ENCODE measurements at regions not wholly inside any gene's neighbourhood (a gene's known extent, or its start where the extent isn't known, plus 50 kb on each side); places are given as distances from the start of the nearest gene placed in this dataset.

DNA sequence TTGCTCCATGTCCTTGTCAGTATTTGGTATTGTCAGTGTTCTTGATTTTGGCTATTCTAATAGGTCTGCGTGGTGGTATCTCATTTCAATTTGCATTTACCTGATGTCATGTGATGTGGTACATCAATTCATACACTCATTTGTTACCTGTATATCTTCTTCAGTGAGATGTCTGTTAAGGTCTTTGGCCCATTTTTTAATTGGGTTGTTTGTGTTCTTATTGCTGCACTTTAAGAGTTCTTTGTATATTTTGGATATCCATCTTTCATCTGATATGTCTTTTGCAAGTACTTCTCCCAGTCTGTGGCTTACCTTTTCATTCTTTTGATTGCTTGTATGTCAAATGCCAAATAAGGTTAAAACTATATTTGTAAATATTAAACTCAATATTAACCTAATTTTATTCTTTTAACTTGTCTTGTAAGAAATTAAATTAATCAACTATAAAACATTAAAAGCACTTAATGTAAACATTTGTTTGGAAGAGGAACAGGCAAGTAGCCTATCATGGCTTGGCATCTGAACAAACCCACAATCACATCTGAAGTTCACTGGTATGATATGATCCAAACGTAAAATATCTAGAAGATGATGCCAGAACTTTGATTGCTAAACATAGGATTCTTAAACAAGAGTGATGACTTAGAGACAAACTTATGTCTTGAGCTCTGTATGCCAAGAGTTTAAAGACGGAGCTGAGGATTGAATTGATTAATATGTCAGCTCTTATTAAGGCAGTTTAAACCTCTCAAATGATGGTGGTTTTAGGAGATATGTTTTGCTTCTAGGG, 587.3 kb downstream of the ANXA1 start:
- Mint-ChIP-seq H3K4me3 (no peak overlapping the region), H3K4me1 (no peaks in the 10 kb centered on the region), H3K27me3 (no peaks in the 10 kb centered on the region), H3K27ac (no peak overlapping the region), H3K36me3 (peaks cover under 1% of the 10 kb centered on the region), H3K9me3 (peaks cover 0 to 11% (median 0%) of the 10 kb centered on the region in 3 donors)

DNA sequence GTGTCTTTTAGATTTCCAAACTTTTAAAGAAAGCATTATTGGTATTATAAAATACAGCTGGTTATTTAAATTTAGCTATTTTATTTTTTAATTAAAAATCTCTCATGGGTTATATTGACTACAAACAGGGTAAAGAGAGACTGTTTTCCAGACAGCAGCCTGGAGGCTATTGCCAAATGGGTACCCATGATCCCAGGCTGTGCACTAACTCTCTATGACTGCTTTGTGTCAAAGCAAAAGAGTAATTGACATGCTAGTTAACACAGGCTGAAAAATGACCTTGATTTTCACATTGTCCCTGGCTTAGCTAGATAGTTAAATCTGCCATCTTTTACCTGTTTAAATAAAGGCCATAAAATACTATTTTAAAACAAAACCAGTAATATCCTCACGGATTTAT, 589.7 kb downstream of the ANXA1 start:
- Mint-ChIP-seq H3K4me3 (no peak overlapping the region), H3K27me3 (no peaks in the 10 kb centered on the region), H3K4me1 (peaks cover 0 to 1% (median 0%) of the 10 kb centered on the region in 3 donors), H3K9me3 (peaks cover 0 to 14% (median 0%) of the 10 kb centered on the region in 3 donors), H3K27ac (no peak overlapping the region), H3K36me3 (no peaks in the 10 kb centered on the region)

DNA sequence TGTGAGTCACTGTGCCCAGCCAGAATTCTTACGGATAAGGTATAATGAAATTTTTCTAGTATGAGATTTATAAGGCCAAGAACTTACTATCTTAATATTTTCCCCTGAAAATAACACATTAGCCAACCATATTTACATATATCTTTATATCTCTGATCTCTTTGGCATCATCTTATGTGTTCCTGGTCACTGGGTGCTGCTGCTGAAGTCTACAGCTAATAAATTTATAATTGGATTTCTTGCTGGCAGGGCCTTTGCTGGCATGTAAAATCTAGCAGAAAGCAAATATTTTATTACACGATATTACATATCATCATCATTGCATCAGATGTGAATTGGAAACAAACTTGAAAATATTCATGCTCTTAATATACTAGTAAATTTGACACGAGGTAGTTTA, 590.7 kb downstream of the ANXA1 start:
- H3K9me3 Mint-ChIP-seq = peaks cover 0 to 14% (median 2%) of the 10 kb centered on the region in 3 donors
- H3K4me3 Mint-ChIP-seq = no peak overlapping the region
- H3K36me3 Mint-ChIP-seq = no peaks in the 10 kb centered on the region
- no peak overlapping the region for H3K27ac Mint-ChIP-seq
- no peaks in the 10 kb centered on the region for H3K27me3 Mint-ChIP-seq
- H3K4me1 Mint-ChIP-seq = peaks cover 0 to 1% (median 0%) of the 10 kb centered on the region in 3 donors

DNA sequence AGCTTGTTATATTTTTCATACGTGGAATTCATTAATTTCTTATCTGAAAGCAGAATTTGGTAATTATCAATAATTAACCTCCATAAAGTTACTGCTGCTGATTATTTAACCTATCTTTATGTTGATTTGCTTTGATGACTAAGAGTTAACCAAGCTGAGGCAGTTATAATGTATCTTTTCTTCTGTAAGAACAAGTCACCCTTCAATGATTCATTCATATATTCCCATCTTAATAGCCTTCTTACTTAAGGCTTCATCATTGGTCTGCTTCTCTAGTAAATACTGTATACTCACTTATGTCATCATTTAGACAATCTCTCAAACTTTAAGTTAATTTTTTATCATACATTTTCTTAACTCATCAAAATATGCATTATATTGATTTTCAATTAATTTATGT, 592.2 kb downstream of the ANXA1 start:
- Mint-ChIP-seq H3K27ac (no peak overlapping the region), H3K36me3 (no peaks in the 10 kb centered on the region), H3K27me3 (no peaks in the 10 kb centered on the region), H3K9me3 (peaks cover 0 to 13% (median 7%) of the 10 kb centered on the region in 3 donors), H3K4me1 (peaks cover 0 to 1% (median 0%) of the 10 kb centered on the region in 3 donors), H3K4me3 (no peak overlapping the region)

DNA sequence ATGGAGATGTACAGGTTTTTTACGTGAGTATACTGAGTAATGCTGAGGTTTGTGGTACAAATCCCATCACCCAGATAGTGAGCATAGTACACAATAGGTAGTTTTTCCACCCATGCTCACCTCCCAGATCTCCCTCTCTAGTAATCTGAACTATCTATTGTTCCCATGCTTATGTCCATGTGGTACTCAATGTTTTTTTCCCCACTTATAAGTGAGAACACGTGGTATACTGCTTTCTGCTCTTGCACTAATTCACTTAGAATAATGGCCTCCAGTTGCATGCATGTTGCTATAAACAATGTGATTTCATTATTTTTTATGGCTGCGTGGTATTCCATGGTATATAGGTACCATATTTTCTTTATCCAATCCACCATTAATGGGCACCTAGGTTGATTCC, 593.9 kb downstream of the ANXA1 start:
- Mint-ChIP-seq H3K9me3 (peaks cover 0 to 13% (median 7%) of the 10 kb centered on the region in 3 donors), H3K4me1 (peaks cover 0 to 1% (median 0%) of the 10 kb centered on the region in 3 donors), H3K27ac (no peak overlapping the region), H3K4me3 (no peak overlapping the region), H3K36me3 (no peaks in the 10 kb centered on the region), H3K27me3 (no peaks in the 10 kb centered on the region)

- Mint-ChIP-seq H3K36me3 (no peaks in the 10 kb centered on the region), H3K27me3 (no peaks in the 10 kb centered on the region), H3K27ac (no peak overlapping the region), H3K4me3 (no peak overlapping the region), H3K9me3 (peaks cover 0 to 3% (median 0%) of the 10 kb centered on the region in 3 donors), H3K4me1 (no peaks in the 10 kb centered on the region)
Measured at GRCh38 chr9:73753171-73753570, 601.5 kb downstream of the ANXA1 start.

DNA sequence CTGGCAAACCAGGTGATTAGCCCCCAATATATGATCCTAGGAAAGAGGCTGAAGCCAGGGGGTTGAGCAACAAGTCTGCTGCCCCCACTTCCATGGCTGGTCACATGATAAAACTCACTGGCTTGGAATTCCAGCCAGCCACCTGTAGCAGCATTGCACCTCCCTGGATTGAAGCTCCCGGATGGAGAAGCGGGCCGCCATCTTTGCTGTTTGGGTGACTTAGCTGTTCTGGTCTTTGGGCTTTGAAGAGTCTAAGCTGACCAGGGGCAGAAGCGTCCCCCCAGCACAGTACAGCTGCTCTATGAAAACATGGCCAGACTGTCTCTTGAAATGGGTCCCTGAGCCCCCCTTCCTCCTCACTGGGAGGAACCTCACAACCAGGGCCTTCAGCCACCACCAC, 610.2 kb downstream of the ANXA1 start:
- Mint-ChIP-seq H3K36me3 (no peaks in the 10 kb centered on the region), H3K4me3 (no peak overlapping the region), H3K27me3 (no peaks in the 10 kb centered on the region)

DNA sequence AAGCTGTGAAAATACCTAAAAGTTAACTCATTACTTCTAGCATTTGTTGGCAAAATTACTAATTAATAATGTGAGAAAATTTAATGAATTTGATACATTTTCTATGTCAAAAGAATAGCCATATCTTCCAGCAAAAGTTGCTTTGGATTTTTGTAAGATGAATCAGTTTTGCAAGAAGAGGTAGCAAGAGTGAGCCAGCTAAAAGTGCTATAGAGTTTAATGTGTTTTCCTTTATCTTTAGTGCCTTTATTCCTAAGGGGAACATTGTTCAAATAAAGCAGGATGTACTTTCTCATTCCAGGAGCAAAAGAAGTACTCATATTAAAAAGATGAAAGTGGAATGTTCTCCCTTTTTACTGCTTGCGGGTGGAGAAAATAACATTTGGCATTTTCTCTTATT, 622.2 kb downstream of the ANXA1 start:
- no peak overlapping the region for H3K27ac Mint-ChIP-seq
- no peak overlapping the region for H3K4me3 Mint-ChIP-seq
- H3K36me3 Mint-ChIP-seq = peaks cover 1% of the 10 kb centered on the region

More for the DNA sequence above, 610.2 kb downstream of the ANXA1 start:
- Mint-ChIP-seq H3K9me3 (peaks cover 0 to 4% (median 3%) of the 10 kb centered on the region in 3 donors), H3K27ac (no peak overlapping the region), H3K4me1 (no peaks in the 10 kb centered on the region)

DNA sequence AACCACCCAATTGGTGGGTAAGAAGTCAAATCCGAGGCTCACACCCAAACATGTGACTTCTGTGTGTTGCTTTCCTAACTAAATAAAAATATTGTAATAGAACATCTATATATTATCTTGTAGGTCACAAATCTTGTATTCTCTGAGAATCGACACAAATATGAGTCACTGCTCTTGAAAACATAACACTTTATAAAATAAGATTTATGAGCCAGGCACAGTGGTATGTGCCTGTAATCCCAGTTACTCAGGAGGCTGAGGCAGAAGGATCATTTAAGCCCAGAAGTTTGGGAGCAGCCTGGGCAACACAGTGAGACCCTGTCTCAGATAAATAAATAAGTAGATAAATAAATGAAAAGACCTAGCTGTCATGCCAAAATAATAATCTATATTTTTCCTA, 624.1 kb downstream of the ANXA1 start:
- H3K9me3 Mint-ChIP-seq = peaks cover 0 to 13% (median 3%) of the 10 kb centered on the region in 3 donors
- H3K36me3 Mint-ChIP-seq = no peaks in the 10 kb centered on the region
- no peaks in the 10 kb centered on the region for H3K4me1 Mint-ChIP-seq
- H3K27ac Mint-ChIP-seq = no peak overlapping the region
- no peaks in the 10 kb centered on the region for H3K27me3 Mint-ChIP-seq
- H3K4me3 Mint-ChIP-seq = no peak overlapping the region

More for the DNA sequence above, 622.2 kb downstream of the ANXA1 start:
- H3K27me3 Mint-ChIP-seq = no peaks in the 10 kb centered on the region
- no peaks in the 10 kb centered on the region for H3K4me1 Mint-ChIP-seq
- peaks cover 0 to 7% (median 3%) of the 10 kb centered on the region in 3 donors for H3K9me3 Mint-ChIP-seq

DNA sequence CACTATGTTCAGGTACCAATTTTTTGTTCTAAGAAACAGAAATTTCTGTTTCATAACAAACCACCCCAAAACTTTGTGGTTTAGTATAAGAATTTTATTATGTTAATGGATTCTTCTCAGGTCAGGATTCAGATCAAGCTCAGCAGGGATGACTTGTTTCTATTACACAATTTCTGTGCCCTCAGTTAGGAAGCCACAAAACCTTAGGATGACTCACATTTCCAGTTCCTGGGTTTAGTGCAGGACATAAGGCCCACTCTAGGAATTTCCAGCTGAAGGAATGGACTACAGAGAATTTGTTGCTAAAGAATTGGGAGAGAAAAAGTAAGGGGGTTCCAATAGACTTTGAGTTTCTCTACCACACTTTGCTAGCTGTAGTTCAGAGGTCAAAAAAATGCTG, 629.3 kb downstream of the ANXA1 start:
- no peak overlapping the region for H3K4me3 Mint-ChIP-seq
- H3K27me3 Mint-ChIP-seq = no peaks in the 10 kb centered on the region
- no peaks in the 10 kb centered on the region for H3K4me1 Mint-ChIP-seq
- peaks cover 1% of the 10 kb centered on the region for H3K36me3 Mint-ChIP-seq
- peaks cover 3 to 21% (median 3%) of the 10 kb centered on the region in 3 donors for H3K9me3 Mint-ChIP-seq
- H3K27ac Mint-ChIP-seq = no peak overlapping the region

DNA sequence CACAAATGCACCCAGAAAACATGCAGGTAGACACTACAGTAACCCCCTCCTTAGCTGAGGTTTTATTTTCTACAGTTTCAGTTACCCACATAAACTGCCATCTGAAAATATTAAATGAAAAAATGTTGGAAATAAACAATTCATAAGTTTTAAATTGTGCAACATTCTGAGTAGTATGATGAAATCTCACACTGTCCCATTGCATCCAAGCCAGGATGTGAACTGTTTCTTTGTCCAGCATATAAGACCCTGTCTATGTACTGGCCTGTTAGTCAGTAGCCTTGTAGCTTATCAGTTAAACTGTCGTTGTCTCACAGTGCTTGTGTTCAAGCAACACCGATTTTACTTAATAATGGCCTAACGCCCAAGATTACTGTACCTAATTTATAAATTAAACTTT, 630.5 kb downstream of the ANXA1 start:
- no peak overlapping the region for H3K4me3 Mint-ChIP-seq
- no peaks in the 10 kb centered on the region for H3K27me3 Mint-ChIP-seq

GRCh38 chr9:73799446-73799845, 647.8 kb downstream of the ANXA1 start:
- Mint-ChIP-seq H3K27ac (no peak overlapping the region), H3K4me3 (no peak overlapping the region), H3K9me3 (peaks cover 0 to 5% (median 2%) of the 10 kb centered on the region in 3 donors), H3K4me1 (no peaks in the 10 kb centered on the region), H3K27me3 (no peaks in the 10 kb centered on the region), H3K36me3 (no peaks in the 10 kb centered on the region)

More for the DNA sequence above, 630.5 kb downstream of the ANXA1 start:
- Mint-ChIP-seq H3K36me3 (peaks cover 1% of the 10 kb centered on the region), H3K9me3 (peaks cover 3 to 27% (median 4%) of the 10 kb centered on the region in 3 donors), H3K4me1 (no peaks in the 10 kb centered on the region), H3K27ac (no peak overlapping the region)

GRCh38 chr9:73805111-73805510, 653.4 kb downstream of the ANXA1 start:
- no peaks in the 10 kb centered on the region for H3K4me1 Mint-ChIP-seq
- H3K27ac Mint-ChIP-seq = no peak overlapping the region
- H3K9me3 Mint-ChIP-seq = peaks cover 0 to 5% (median 2%) of the 10 kb centered on the region in 3 donors
- H3K4me3 Mint-ChIP-seq = no peak overlapping the region
- no peaks in the 10 kb centered on the region for H3K36me3 Mint-ChIP-seq
- H3K27me3 Mint-ChIP-seq = no peaks in the 10 kb centered on the region

DNA sequence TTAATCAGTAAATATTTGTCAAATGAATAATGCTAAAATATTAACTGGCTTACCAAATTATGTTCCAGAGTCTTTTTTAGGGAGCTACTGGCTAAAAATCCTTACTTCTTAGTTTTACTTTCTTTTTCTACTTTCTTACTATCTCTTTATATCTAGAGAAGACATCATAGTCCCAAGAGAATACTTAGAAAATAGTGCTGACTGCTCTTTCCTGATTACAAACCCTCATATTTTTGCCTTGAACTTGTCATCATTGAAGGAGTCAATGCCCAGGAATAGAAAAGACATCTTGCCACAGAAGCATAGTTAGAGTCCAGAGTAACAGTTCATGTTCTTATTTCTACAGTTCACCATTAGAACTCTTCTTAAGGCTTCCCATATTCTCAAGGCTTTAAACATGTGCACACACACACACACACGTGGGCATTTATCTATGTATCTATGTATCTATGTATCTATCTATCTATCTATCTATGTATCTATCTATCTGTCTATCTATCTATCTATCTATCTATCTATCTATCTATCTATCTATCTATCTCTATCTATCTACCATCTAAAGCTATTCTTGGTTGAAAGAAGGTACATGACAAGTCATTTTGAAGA, 654.3 kb downstream of the ANXA1 start:
- no peaks in the 10 kb centered on the region for H3K27me3 Mint-ChIP-seq
- H3K4me3 Mint-ChIP-seq = no peak overlapping the region
- H3K9me3 Mint-ChIP-seq = peaks cover 0 to 5% (median 2%) of the 10 kb centered on the region in 3 donors
- no peaks in the 10 kb centered on the region for H3K36me3 Mint-ChIP-seq
- no peak overlapping the region for H3K27ac Mint-ChIP-seq
- no peaks in the 10 kb centered on the region for H3K4me1 Mint-ChIP-seq

DNA sequence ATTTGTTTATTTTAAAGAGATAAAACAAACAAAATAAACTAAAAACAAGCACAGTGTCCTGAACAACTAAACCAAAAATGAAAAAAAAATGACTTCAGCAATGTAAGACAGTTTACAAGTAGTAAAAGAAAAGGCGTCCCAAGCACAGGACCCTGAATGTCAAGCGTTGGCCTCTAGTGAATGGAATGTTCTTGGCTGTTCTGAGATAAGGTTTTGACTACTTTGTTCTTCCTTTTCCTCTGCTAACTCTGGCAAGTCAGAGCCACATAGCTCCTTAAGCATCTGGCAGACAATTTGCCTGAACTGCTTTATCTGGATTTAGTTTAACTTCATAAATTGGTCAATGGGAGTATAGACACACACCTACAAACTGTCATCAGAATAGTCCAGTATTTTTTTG, 655.2 kb downstream of the ANXA1 start:
- Mint-ChIP-seq H3K4me1 (no peaks in the 10 kb centered on the region), H3K27me3 (no peaks in the 10 kb centered on the region), H3K36me3 (no peaks in the 10 kb centered on the region), H3K9me3 (peaks cover 0 to 2% (median 0%) of the 10 kb centered on the region in 3 donors), H3K4me3 (no peak overlapping the region), H3K27ac (no peak overlapping the region)

DNA sequence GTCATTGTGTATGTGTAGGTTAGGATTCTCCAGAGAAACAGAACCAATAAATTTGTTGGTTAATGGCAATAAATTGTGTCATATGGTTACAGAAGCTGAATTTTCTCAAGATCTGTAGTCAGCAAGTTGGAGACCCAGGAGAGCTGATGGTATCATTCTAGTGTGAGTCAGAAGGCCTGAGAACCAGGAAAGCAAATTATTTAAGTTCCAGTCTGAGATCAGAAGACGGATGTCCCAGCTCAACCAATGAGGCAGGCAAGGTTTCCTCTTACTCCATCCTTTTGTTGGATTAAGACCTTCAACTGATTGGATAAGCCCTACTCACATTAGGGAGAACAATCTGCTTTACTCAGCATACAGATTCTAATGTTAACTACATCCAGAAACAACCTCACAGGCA, 656.3 kb downstream of the ANXA1 start:
- Mint-ChIP-seq H3K4me1 (no peaks in the 10 kb centered on the region), H3K9me3 (peaks cover 0 to 2% (median 0%) of the 10 kb centered on the region in 3 donors), H3K4me3 (no peak overlapping the region), H3K27ac (no peak overlapping the region), H3K36me3 (no peaks in the 10 kb centered on the region), H3K27me3 (no peaks in the 10 kb centered on the region)

Data from IgD-negative memory B cell (primary cell).